Prostate gland (tissue), 2 donors: ENCODE measurements at regions not wholly inside any gene's neighbourhood (a gene's known extent, or its start where the extent isn't known, plus 50 kb on each side); places are given as distances from the start of the nearest gene placed in this dataset.
"Not testable (repeated sequence)": the region's sequence is repeated elsewhere in the genome, so short reads cannot be mapped to it uniquely, and the experiment has no call there.

Experiments
- DNase-seq: peaks from one replicate; pipeline ENCODE4 v3.0.0-alpha.2; 2019; ENCODE audit warnings: low spot score
- H3K27ac ChIP-seq, 2 donors: fragments of 200-600 bp; sonication (generic); 2 replicates each; pipeline ENCODE4 v1.5.1; 2017 to 2019
- H3K27me3 ChIP-seq: fragments of 200-600 bp; sonication (generic); replicated peaks from 2 replicates; pipeline ENCODE4 v1.5.1; 2019; ENCODE audit not compliant: insufficient read depth
- H3K36me3 ChIP-seq, 2 donors: fragments of 200-600 bp; sonication (generic); 1 replicate in 1 of 2; 2 replicates in 1 of 2; pipeline versions ENCODE4 v1.5.1 to v1.8.1; 2017 to 2019
- H3K4me1 ChIP-seq: fragments of 200-600 bp; sonication (generic); replicated peaks from 2 replicates; pipeline ENCODE4 v1.5.1; 2019
- H3K4me3 ChIP-seq, 2 donors: fragments of 200-600 bp; sonication (generic); 2 replicates each; pipeline ENCODE4 v1.5.1; 2017 to 2019
- H3K9me3 ChIP-seq: fragments of 200-600 bp; sonication (generic); 2 replicates; pipeline ENCODE4 v1.5.1; 2017
- POLR2A ChIP-seq: fragments of 450-650 bp; IDR thresholded peaks from one replicate; pipeline ENCODE4 v1.6.1; 2016; ENCODE audit warnings: antibody characterized with exemption, mild to moderate bottlenecking
- POLR2AphosphoS5 ChIP-seq: sonication (generic); formaldehyde crosslinking; IDR thresholded peaks from one replicate; pipeline ENCODE4 v1.6.1; 2017; ENCODE audit warnings: antibody characterized with exemption
- WGBS: methylation state at CpG from one replicate; pipeline ENCODE4 v1.1.5; 2018; 5-methylcytosine and 5-hydroxymethylcytosine counted together
- intact Hi-C: fragments of 100-400 bp; cut with DNase I; formaldehyde crosslinking; loops from one replicate; pipeline ENCODE4 v1.14.2; 2022
- TF ChIP-seq, protein P1 (sequence below), 4 experiments: fragments of 200-600 bp in 2 of 4; fragments of 450-650 bp in 2 of 4; sonication (generic) in 2 of 4; IDR thresholded peaks; 1 replicate in 3 of 4; 2 replicates in 1 of 4; pipeline ENCODE4 v1.5.1; 2016 to 2019; ENCODE audit warnings: antibody characterized with exemption in 4 of 4, mild to moderate bottlenecking in 2 of 4, moderate library complexity in 2 of 4

GRCh38 chr7:42561797-42562196 lies 324.8 kb upstream of the GLI3 start:
- TF ChIP-seq POLR2AphosphoS5 (no peak), POLR2A (no peak)
- TF ChIP-seq, protein P1, sequence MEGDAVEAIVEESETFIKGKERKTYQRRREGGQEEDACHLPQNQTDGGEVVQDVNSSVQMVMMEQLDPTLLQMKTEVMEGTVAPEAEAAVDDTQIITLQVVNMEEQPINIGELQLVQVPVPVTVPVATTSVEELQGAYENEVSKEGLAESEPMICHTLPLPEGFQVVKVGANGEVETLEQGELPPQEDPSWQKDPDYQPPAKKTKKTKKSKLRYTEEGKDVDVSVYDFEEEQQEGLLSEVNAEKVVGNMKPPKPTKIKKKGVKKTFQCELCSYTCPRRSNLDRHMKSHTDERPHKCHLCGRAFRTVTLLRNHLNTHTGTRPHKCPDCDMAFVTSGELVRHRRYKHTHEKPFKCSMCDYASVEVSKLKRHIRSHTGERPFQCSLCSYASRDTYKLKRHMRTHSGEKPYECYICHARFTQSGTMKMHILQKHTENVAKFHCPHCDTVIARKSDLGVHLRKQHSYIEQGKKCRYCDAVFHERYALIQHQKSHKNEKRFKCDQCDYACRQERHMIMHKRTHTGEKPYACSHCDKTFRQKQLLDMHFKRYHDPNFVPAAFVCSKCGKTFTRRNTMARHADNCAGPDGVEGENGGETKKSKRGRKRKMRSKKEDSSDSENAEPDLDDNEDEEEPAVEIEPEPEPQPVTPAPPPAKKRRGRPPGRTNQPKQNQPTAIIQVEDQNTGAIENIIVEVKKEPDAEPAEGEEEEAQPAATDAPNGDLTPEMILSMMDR (IDR thresholded peaks at IDR 0.05): no peak
- no peaks in the 10 kb centered on the region for H3K36me3 ChIP-seq
- no peak overlapping the region for H3K4me3 ChIP-seq
- no peak for DNase-seq
- H3K27ac ChIP-seq: no peak overlapping the region
- H3K9me3 ChIP-seq: no peaks in the 10 kb centered on the region
- intact Hi-C loops: no loop called here
- no peaks in the 10 kb centered on the region for H3K27me3 ChIP-seq
- H3K4me1 ChIP-seq: no peaks in the 10 kb centered on the region
- WGBS: 100% methylated on average over 1 of the region's 1 CpG

- intact Hi-C loops: no loop called here
- TF ChIP-seq, protein P1 (IDR thresholded peaks at IDR 0.05): no peak
- no peak for TF ChIP-seq POLR2AphosphoS5
- WGBS: 61% methylated on average over 2 of the region's 2 CpGs
Observed at GRCh38 chr7:42560866-42561265, 323.9 kb upstream of the GLI3 start.

GRCh38 chr7:42554932-42555331 lies 317.9 kb upstream of the GLI3 start:
- H3K27me3 ChIP-seq, H3K9me3 ChIP-seq, H3K4me3 ChIP-seq, DNase-seq, intact Hi-C loops, H3K4me1 ChIP-seq, H3K36me3 ChIP-seq, H3K27ac ChIP-seq: not testable (repeated sequence)
- WGBS: 97% methylated on average over 2 of the region's 2 CpGs

More at GRCh38 chr7:42560866-42561265, 323.9 kb upstream of the GLI3 start:
- no peak overlapping the region for H3K4me3 ChIP-seq
- H3K27me3 ChIP-seq: no peaks in the 10 kb centered on the region
- H3K36me3 ChIP-seq: no peaks in the 10 kb centered on the region
- H3K9me3 ChIP-seq: no peaks in the 10 kb centered on the region
- no peaks in the 10 kb centered on the region for H3K4me1 ChIP-seq
- no peak overlapping the region for H3K27ac ChIP-seq
- DNase-seq: no peak

GRCh38 chr7:42552227-42552626 lies 315.2 kb upstream of the GLI3 start:
- H3K27ac ChIP-seq: no peak overlapping the region
- H3K27me3 ChIP-seq: no peaks in the 10 kb centered on the region
- no peaks in the 10 kb centered on the region for H3K4me1 ChIP-seq
- no peak for DNase-seq
- no peaks in the 10 kb centered on the region for H3K36me3 ChIP-seq
- intact Hi-C loops: no loop called here
- H3K9me3 ChIP-seq: no peaks in the 10 kb centered on the region
- H3K4me3 ChIP-seq: no peak overlapping the region
- TF ChIP-seq POLR2A (no peak), POLR2AphosphoS5 (no peak)
- TF ChIP-seq, protein P1 (IDR thresholded peaks at IDR 0.05): no peak

- TF ChIP-seq, protein P1 (IDR thresholded peaks at IDR 0.05): no peak
- TF ChIP-seq POLR2A (no peak), POLR2AphosphoS5 (no peak)
- DNase-seq: no peak
Observed at GRCh38 chr7:42550706-42551470, 313.9 kb upstream of the GLI3 start.

More at GRCh38 chr7:42550706-42551470, 313.9 kb upstream of the GLI3 start:
- no peaks in the 10 kb centered on the region for H3K36me3 ChIP-seq
- H3K27ac ChIP-seq: no peak overlapping the region
- H3K4me3 ChIP-seq: no peak overlapping the region
- H3K9me3 ChIP-seq: no peaks in the 10 kb centered on the region
- intact Hi-C loops: no loop called here
- H3K27me3 ChIP-seq: no peaks in the 10 kb centered on the region
- H3K4me1 ChIP-seq: no peaks in the 10 kb centered on the region
